ENCODE measurements at regions not wholly inside any gene's neighbourhood (a gene's known extent, or its start where the extent isn't known, plus 50 kb on each side); places are given as distances from the start of the nearest gene placed in this dataset.

- no peaks in the 10 kb centered on the region for H3K36me3 ChIP-seq (ENCODE audit: control insufficient read depth in 2 of 3, insufficient read depth in 3 of 3, low read length in 3 of 3)
- H3K4me1 Mint-ChIP-seq = peaks cover 0 to 1% (median 0%) of the 10 kb centered on the region in 7 donors
- no peaks in the 10 kb centered on the region for H3K27me3 ChIP-seq (ENCODE audit: control insufficient read depth in 2 of 2, insufficient read depth in 2 of 2, low read length in 2 of 2)
- intact Hi-C loops (cut with micrococcal nuclease) = no loop called here
- no peak overlapping the region for H3K27ac ChIP-seq (ENCODE audit: low read depth, low read length)
- no peak overlapping the region for H3K4me3 Mint-ChIP-seq
- no peaks in the 10 kb centered on the region for H3K4me1 ChIP-seq (ENCODE audit: control insufficient read depth in 2 of 2, insufficient read depth in 2 of 2, low read length in 2 of 2)
- CTCF ChIA-PET = no interaction called here
- H3K9me3 ChIP-seq (ENCODE audit: control insufficient read depth in 2 of 3, low read length in 3 of 3) = no peaks in the 10 kb centered on the region
- DNase-seq (no peak), ATAC-seq (no peak)
- H3K9me3 Mint-ChIP-seq = peaks cover 0 to 5% (median under 1%) of the 10 kb centered on the region in 11 donors
- H3K27me3 Mint-ChIP-seq = peaks cover 0 to 5% (median 0%) of the 10 kb centered on the region in 5 donors
- no peak overlapping the region for H3K4me3 ChIP-seq (ENCODE audit: low read length)
- H3K27ac Mint-ChIP-seq = no peak overlapping the region
- POLR2A ChIA-PET = no interaction called here
- H3K36me3 Mint-ChIP-seq = peaks cover 0 to 3% (median 0%) of the 10 kb centered on the region in 5 donors
These were observed 301.2 kb upstream of the PPARGC1A start for GRCh38 chr4:24190761-24191695.

GRCh38 chr4:24188459-24188858 lies 298.6 kb upstream of the PPARGC1A start:
- no peaks in the 10 kb centered on the region for H3K4me1 ChIP-seq (ENCODE audit: control insufficient read depth in 2 of 2, insufficient read depth in 2 of 2, low read length in 2 of 2)
- H3K27me3 ChIP-seq (ENCODE audit: control insufficient read depth in 2 of 2, insufficient read depth in 2 of 2, low read length in 2 of 2) = no peaks in the 10 kb centered on the region
- peaks cover 0 to 3% (median 0%) of the 10 kb centered on the region in 5 donors for H3K36me3 Mint-ChIP-seq
- H3K9me3 ChIP-seq (ENCODE audit: control insufficient read depth in 2 of 3, low read length in 3 of 3) = no peaks in the 10 kb centered on the region
- ATAC-seq = no peak
- ChIA-PET POLR2A (no interaction called here), CTCF (no interaction called here)
- H3K36me3 ChIP-seq (ENCODE audit: control insufficient read depth in 2 of 3, insufficient read depth in 3 of 3, low read length in 3 of 3) = no peaks in the 10 kb centered on the region
- no peak overlapping the region for H3K4me3 ChIP-seq (ENCODE audit: low read length)
- H3K4me3 Mint-ChIP-seq = no peak overlapping the region
- peaks cover 0 to 5% (median 2%) of the 10 kb centered on the region in 11 donors for H3K9me3 Mint-ChIP-seq
- no peak overlapping the region for H3K27ac ChIP-seq (ENCODE audit: low read depth, low read length)
- no peaks in the 10 kb centered on the region for H3K4me1 Mint-ChIP-seq
- no peak for DNase-seq
- H3K27ac Mint-ChIP-seq = no peak overlapping the region
- peaks cover 0 to 5% (median 0%) of the 10 kb centered on the region in 5 donors for H3K27me3 Mint-ChIP-seq
- intact Hi-C loops (cut with micrococcal nuclease) = no loop called here

- no peak for ATAC-seq
- CTCF ChIA-PET = no interaction called here
- Mint-ChIP-seq H3K9me3 (peaks cover 0 to 5% (median 0%) of the 10 kb centered on the region in 11 donors), H3K27ac (no peak overlapping the region), H3K36me3 (no peaks in the 10 kb centered on the region), H3K4me1 (no peaks in the 10 kb centered on the region), H3K4me3 (no peak overlapping the region), H3K27me3 (no peaks in the 10 kb centered on the region)
- Histone ChIP-seq H3K4me3 (ENCODE audit: low read length) (no peak overlapping the region), H3K4me1 (ENCODE audit: control insufficient read depth in 2 of 2, insufficient read depth in 2 of 2, low read length in 2 of 2) (no peaks in the 10 kb centered on the region), H3K27me3 (ENCODE audit: control insufficient read depth in 2 of 2, insufficient read depth in 2 of 2, low read length in 2 of 2) (no peaks in the 10 kb centered on the region), H3K27ac (ENCODE audit: low read depth, low read length) (no peak overlapping the region), H3K36me3 (ENCODE audit: control insufficient read depth in 2 of 3, insufficient read depth in 3 of 3, low read length in 3 of 3) (no peaks in the 10 kb centered on the region), H3K9me3 (ENCODE audit: control insufficient read depth in 2 of 3, low read length in 3 of 3) (no peaks in the 10 kb centered on the region)
- no peak for DNase-seq
- POLR2A ChIA-PET = no interaction called here
- intact Hi-C loops (cut with micrococcal nuclease) = no loop called here
These were observed 296.6 kb upstream of the PPARGC1A start for GRCh38 chr4:24186466-24186865.

GRCh38 chr4:24181005-24181404 lies 291.2 kb upstream of the PPARGC1A start:
- H3K27me3 ChIP-seq (ENCODE audit: control insufficient read depth in 2 of 2, insufficient read depth in 2 of 2, low read length in 2 of 2) = no peaks in the 10 kb centered on the region
- intact Hi-C loops (cut with micrococcal nuclease) = no loop called here
- no peak overlapping the region for H3K4me3 ChIP-seq (ENCODE audit: low read length)
- Mint-ChIP-seq H3K9me3 (peaks cover 0 to 16% (median 2%) of the 10 kb centered on the region in 11 donors), H3K4me3 (no peak overlapping the region), H3K27me3 (no peaks in the 10 kb centered on the region), H3K27ac (no peak overlapping the region), H3K36me3 (no peaks in the 10 kb centered on the region), H3K4me1 (no peaks in the 10 kb centered on the region)
- H3K36me3 ChIP-seq (ENCODE audit: control insufficient read depth in 2 of 3, insufficient read depth in 3 of 3, low read length in 3 of 3) = no peaks in the 10 kb centered on the region
- DNase-seq = no peak
- ChIA-PET CTCF (no interaction called here), POLR2A (no interaction called here)
- ATAC-seq = no peak
- H3K4me1 ChIP-seq (ENCODE audit: control insufficient read depth in 2 of 2, insufficient read depth in 2 of 2, low read length in 2 of 2) = no peaks in the 10 kb centered on the region
- H3K9me3 ChIP-seq (ENCODE audit: control insufficient read depth in 2 of 3, low read length in 3 of 3) = no peaks in the 10 kb centered on the region
- no peak overlapping the region for H3K27ac ChIP-seq (ENCODE audit: low read depth, low read length)

- no peak overlapping the region for H3K27ac Mint-ChIP-seq
These were observed 290.7 kb upstream of the PPARGC1A start for GRCh38 chr4:24180586-24180985.

GRCh38 chr4:24179201-24179840 lies 289.5 kb upstream of the PPARGC1A start:
- Mint-ChIP-seq H3K4me1 (no peaks in the 10 kb centered on the region), H3K36me3 (no peaks in the 10 kb centered on the region), H3K4me3 (no peak overlapping the region), H3K27ac (no peak overlapping the region), H3K9me3 (peaks cover 0 to 21% (median 2%) of the 10 kb centered on the region in 11 donors), H3K27me3 (no peaks in the 10 kb centered on the region)
- H3K9me3 ChIP-seq (ENCODE audit: control insufficient read depth in 2 of 3, low read length in 3 of 3) = no peaks in the 10 kb centered on the region
- intact Hi-C loops (cut with micrococcal nuclease) = no loop called here
- DNase-seq = no peak
- no peak overlapping the region for H3K4me3 ChIP-seq (ENCODE audit: low read length)
- no peak for ATAC-seq
- POLR2A ChIA-PET = interaction anchor here (0.6 kb wide), 1 partner anchor 200 kb away, joined by 4 read pairs; no protein-coding TSS in a partner anchor
- CTCF ChIA-PET = no interaction called here
- H3K27ac ChIP-seq (ENCODE audit: low read depth, low read length) = no peak overlapping the region
- H3K36me3 ChIP-seq (ENCODE audit: control insufficient read depth in 2 of 3, insufficient read depth in 3 of 3, low read length in 3 of 3) = no peaks in the 10 kb centered on the region
- no peaks in the 10 kb centered on the region for H3K4me1 ChIP-seq (ENCODE audit: control insufficient read depth in 2 of 2, insufficient read depth in 2 of 2, low read length in 2 of 2)
- no peaks in the 10 kb centered on the region for H3K27me3 ChIP-seq (ENCODE audit: control insufficient read depth in 2 of 2, insufficient read depth in 2 of 2, low read length in 2 of 2)

More at GRCh38 chr4:24180586-24180985, 290.7 kb upstream of the PPARGC1A start:
- Mint-ChIP-seq H3K4me1 (no peaks in the 10 kb centered on the region), H3K27me3 (no peaks in the 10 kb centered on the region), H3K9me3 (peaks cover 0 to 20% (median 2%) of the 10 kb centered on the region in 11 donors), H3K4me3 (no peak overlapping the region), H3K36me3 (no peaks in the 10 kb centered on the region)
- POLR2A ChIA-PET = no interaction called here
- Histone ChIP-seq H3K4me3 (ENCODE audit: low read length) (no peak overlapping the region), H3K27ac (ENCODE audit: low read depth, low read length) (no peak overlapping the region), H3K27me3 (ENCODE audit: control insufficient read depth in 2 of 2, insufficient read depth in 2 of 2, low read length in 2 of 2) (no peaks in the 10 kb centered on the region), H3K36me3 (ENCODE audit: control insufficient read depth in 2 of 3, insufficient read depth in 3 of 3, low read length in 3 of 3) (no peaks in the 10 kb centered on the region), H3K9me3 (ENCODE audit: control insufficient read depth in 2 of 3, low read length in 3 of 3) (no peaks in the 10 kb centered on the region), H3K4me1 (ENCODE audit: control insufficient read depth in 2 of 2, insufficient read depth in 2 of 2, low read length in 2 of 2) (no peaks in the 10 kb centered on the region)
- CTCF ChIA-PET = no interaction called here
- no peak for DNase-seq
- ATAC-seq = no peak
- intact Hi-C loops (cut with micrococcal nuclease) = no loop called here

All from naive thymus-derived CD4-positive, alpha-beta T cell (primary cell).